A549 (cell line): ENCODE measurements at regions not wholly inside any gene's neighbourhood (a gene's known extent, or its start where the extent isn't known, plus 50 kb on each side); places are given as distances from the start of the nearest gene placed in this dataset.

Experiments used
- ATAC-seq, 2 experiments: fragments of 200-7000 bp in 1 of 2; fragments of >200 bp in 1 of 2; cut with Nextera tagmentation in 1 of 2; cut with Tn5 transposase in 1 of 2; 3 replicates each; pipeline versions ENCODE4 v1.8.0 to v1.9.1; 2018 to 2020; ENCODE audit warnings: mild to moderate bottlenecking in 1 of 2, moderate library complexity in 1 of 2
- CTCF ChIA-PET: fragments of 300-600 bp; sonication (Branson Sonifier 250); formaldehyde crosslinking; extraction: SDS; loops from one replicate; lab custom pipeline; 2021; ENCODE audit warnings: antibody characterized with exemption, inconsistent platforms; lab: Yijun Ruan, JAX
- POLR2A ChIA-PET: fragments of 350-600 bp; formaldehyde crosslinking; extraction: SDS; loops from one replicate; lab custom pipeline; 2021; ENCODE audit warnings: antibody characterized with exemption, inconsistent platforms; lab: Yijun Ruan, JAX
- DNase-seq, 2 experiments: peaks; one replicate each; pipeline versions ENCODE4 v3.0.0 to v3.0.0-alpha.2; 2011 to 2016; ENCODE audit warnings: low read depth in 1 of 2, low spot score in 1 of 2
- FAIRE-seq: peaks from 2 replicates; lab custom pipeline; 2011; peaks lifted over from hg19 to GRCh38; lab: Jason Lieb, UNC
- H3K27ac ChIP-seq, 2 experiments: fragments of >200 bp; sonication (Bioruptor Twin); formaldehyde crosslinking; 3 replicates each; pipeline ENCODE4 v1.5.1; 2016 to 2017
- H3K4me1 ChIP-seq: fragments of >200 bp; sonication (Bioruptor Twin); formaldehyde crosslinking; 3 replicates; pipeline ENCODE4 v1.6.1; 2016
- H3K4me2 ChIP-seq: fragments of >200 bp; sonication (Bioruptor Twin); formaldehyde crosslinking; 3 replicates; pipeline ENCODE4 v1.6.1; 2016
- H3K4me3 ChIP-seq: fragments of >200 bp; sonication (Bioruptor Twin); formaldehyde crosslinking; 3 replicates; pipeline ENCODE4 v1.5.1; 2016
- H3K9me3 ChIP-seq: fragments of >200 bp; sonication (Bioruptor Twin); formaldehyde crosslinking; 3 replicates; pipeline ENCODE4 v1.6.1; 2016
- CEBPB ChIP-seq, 2 experiments: fragments of >200 bp in 1 of 2; sonication (Bioruptor Twin) in 1 of 2; formaldehyde crosslinking in 1 of 2; IDR thresholded peaks; 2 replicates each; pipeline ENCODE4 v1.6.1; 2012 to 2016
- EHF ChIP-seq: fragments of 250-450 bp; sonication (Bioruptor Pico); IDR thresholded peaks from 2 replicates; pipeline ENCODE4 v1.5.0; 2020; ENCODE audit warnings: mild to moderate bottlenecking
- ELK1 ChIP-seq: fragments of 150-350 bp; IDR thresholded peaks from 2 replicates; pipeline ENCODE4 v1.6.1; 2014; ENCODE audit warnings: low read depth, mild to moderate bottlenecking, low read length
- EP300 ChIP-seq, 2 experiments: fragments of >200 bp; sonication (Bioruptor Twin); formaldehyde crosslinking; IDR thresholded peaks; 2 replicates in 1 of 2; 3 replicates in 1 of 2; pipeline ENCODE4 v1.6.1; 2016 to 2017
- FOSL2 ChIP-seq, 2 experiments: fragments of 450-650 bp in 1 of 2; fragments of >200 bp in 1 of 2; sonication (Bioruptor Twin) in 1 of 2; formaldehyde crosslinking; IDR thresholded peaks; 2 replicates each; pipeline versions ENCODE4 v1.5.0 to v1.6.1; 2016 to 2020; ENCODE audit warnings: mild to moderate bottlenecking in 1 of 2, moderate library complexity in 1 of 2
- HOXA7 ChIP-seq: fragments of 250-450 bp; sonication (Bioruptor Pico); IDR thresholded peaks from 2 replicates; pipeline ENCODE4 v1.5.0; 2020; ENCODE audit warnings: mild to moderate bottlenecking, moderate library complexity
- HOXB5 ChIP-seq: fragments of 250-450 bp; sonication (Bioruptor Pico); IDR thresholded peaks from 2 replicates; pipeline ENCODE4 v1.5.0; 2020; ENCODE audit warnings: mild to moderate bottlenecking, moderate library complexity
- JUN ChIP-seq, 2 experiments: fragments of >200 bp; sonication (Bioruptor Twin); formaldehyde crosslinking; IDR thresholded peaks; 2 replicates in 1 of 2; 3 replicates in 1 of 2; pipeline ENCODE4 v1.6.1; 2016 to 2017
- JUNB ChIP-seq: fragments of >200 bp; sonication (Bioruptor Twin); formaldehyde crosslinking; IDR thresholded peaks from 2 replicates; pipeline ENCODE4 v1.6.1; 2016
- KDM1A ChIP-seq: fragments of 200-600 bp; sonication (generic); IDR thresholded peaks from 2 replicates; pipeline ENCODE4 v1.6.1; 2016; ENCODE audit warnings: low read depth, mild to moderate bottlenecking
- KDM5A ChIP-seq: fragments of 200-600 bp; sonication (generic); IDR thresholded peaks from 2 replicates; pipeline ENCODE4 v1.6.1; 2016; ENCODE audit warnings: antibody characterized with exemption, mild to moderate bottlenecking
- MAFK ChIP-seq: fragments of 450-650 bp; IDR thresholded peaks from 2 replicates; pipeline ENCODE4 v1.6.1; 2014; ENCODE audit not compliant: partially characterized antibody
- MYC ChIP-seq: IDR thresholded peaks from 2 replicates; pipeline ENCODE4 v1.6.1; 2012; ENCODE audit warnings: mild to moderate bottlenecking, inconsistent platforms, low read length, improper control_type of control experiment, borderline replicate concordance
- NFE2L2 ChIP-seq: fragments of 150-350 bp; conservative IDR thresholded peaks from 2 replicates; pipeline ENCODE4 v1.6.1; 2014; ENCODE audit warnings: low read length
- POLR2AphosphoS2 ChIP-seq: conservative IDR thresholded peaks from 2 replicates; pipeline ENCODE4 v1.6.1; 2012; ENCODE audit warnings: low read length, improper control_type of control experiment, inconsistent platforms
- RARB ChIP-seq: fragments of 250-450 bp; sonication (Bioruptor Pico); IDR thresholded peaks from 2 replicates; pipeline ENCODE4 v1.8.0; 2021; ENCODE audit warnings: mild to moderate bottlenecking, moderate library complexity
- SMC3 ChIP-seq: fragments of >200 bp; sonication (Bioruptor Twin); formaldehyde crosslinking; IDR thresholded peaks from 3 replicates; pipeline ENCODE4 v1.6.1; 2018; ENCODE audit warnings: inconsistent platforms
- SREBF2 ChIP-seq: fragments of 450-650 bp; IDR thresholded peaks from 2 replicates; pipeline ENCODE4 v1.6.1; 2014; ENCODE audit warnings: mild to moderate bottlenecking, moderate library complexity
- TFCP2L1 ChIP-seq: fragments of 250-450 bp; sonication (Bioruptor Pico); IDR thresholded peaks from 2 replicates; pipeline ENCODE4 v1.5.0; 2021; ENCODE audit warnings: mild to moderate bottlenecking
- ZSCAN20 ChIP-seq: fragments of 250-450 bp; sonication (Bioruptor Pico); IDR thresholded peaks from 2 replicates; pipeline ENCODE4 v1.8.0; 2022; ENCODE audit warnings: mild to moderate bottlenecking, moderate library complexity
- WGBS: methylation state at CpG from one replicate; pipeline ENCODE4 v1.1.6; 2017; ENCODE audit errors: missing lambda C conversion rate; 5-methylcytosine and 5-hydroxymethylcytosine counted together
- TF ChIP-seq, protein P1 (sequence below): IDR thresholded peaks from 2 replicates; pipeline ENCODE4 v1.6.1; 2012
- TF ChIP-seq, protein P2 (sequence below): IDR thresholded peaks from 2 replicates; pipeline ENCODE4 v1.6.1; 2012
- TF ChIP-seq, protein P3 (sequence below): fragments of 200-600 bp; sonication (generic); IDR thresholded peaks from 2 replicates; pipeline ENCODE4 v1.6.1; 2016; ENCODE audit warnings: antibody characterized with exemption, mild to moderate bottlenecking, moderate library complexity
- TF ChIP-seq, protein P4 (sequence below): fragments of 250-450 bp; sonication (Bioruptor Pico); IDR thresholded peaks from 2 replicates; pipeline ENCODE4 v1.5.0; 2021; ENCODE audit warnings: mild to moderate bottlenecking, moderate library complexity, borderline replicate concordance

DNA sequence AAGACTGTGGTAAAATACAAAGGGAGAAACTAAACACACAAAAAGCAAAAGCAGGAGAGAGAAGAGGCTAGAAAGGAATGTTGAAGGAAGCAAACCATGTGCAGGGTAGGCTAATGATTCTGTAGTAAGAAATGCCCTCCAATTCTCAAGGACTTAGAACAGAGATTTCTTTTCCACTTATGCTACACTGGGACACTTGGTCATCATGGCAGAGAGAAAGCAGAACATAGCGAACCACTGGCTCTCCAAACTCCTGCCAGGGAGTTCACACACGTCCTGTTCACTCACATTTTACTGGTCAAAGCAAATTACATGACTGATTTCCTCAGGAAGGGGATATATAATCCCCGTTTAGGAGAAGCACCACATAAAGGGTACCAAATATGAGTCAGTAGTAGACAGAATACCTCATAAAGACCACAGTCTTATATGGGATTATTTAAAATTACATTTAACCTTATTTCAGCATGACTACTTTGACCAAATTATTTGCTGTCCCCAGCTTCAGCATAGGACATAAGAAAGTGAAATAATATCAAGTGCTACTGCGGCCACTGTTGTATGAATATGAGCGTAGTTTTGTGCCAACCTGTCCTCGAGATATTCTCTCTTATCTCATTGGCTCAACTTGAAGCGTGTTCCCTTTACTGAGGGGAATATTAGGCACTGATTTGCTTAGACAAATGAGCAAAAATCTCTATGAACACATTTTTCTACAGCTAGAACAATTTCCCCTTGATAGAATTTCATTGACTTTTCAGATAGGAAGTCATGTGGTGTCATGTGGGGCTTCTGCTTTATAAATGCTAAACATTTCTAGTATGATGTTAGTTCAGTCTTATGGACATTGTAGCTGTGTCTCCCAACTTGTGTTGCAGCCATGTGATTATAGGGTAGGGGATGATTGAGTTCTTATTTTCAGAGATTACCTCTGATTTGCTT lies 81.7 kb downstream of the FAM161A start (continued):
- TF ChIP-seq SMC3 (no peak), TFCP2L1 (no peak), JUN (IDR thresholded peaks at IDR 0.05) (no peak), POLR2AphosphoS2 (no peak), MAFK (no peak)

DNA sequence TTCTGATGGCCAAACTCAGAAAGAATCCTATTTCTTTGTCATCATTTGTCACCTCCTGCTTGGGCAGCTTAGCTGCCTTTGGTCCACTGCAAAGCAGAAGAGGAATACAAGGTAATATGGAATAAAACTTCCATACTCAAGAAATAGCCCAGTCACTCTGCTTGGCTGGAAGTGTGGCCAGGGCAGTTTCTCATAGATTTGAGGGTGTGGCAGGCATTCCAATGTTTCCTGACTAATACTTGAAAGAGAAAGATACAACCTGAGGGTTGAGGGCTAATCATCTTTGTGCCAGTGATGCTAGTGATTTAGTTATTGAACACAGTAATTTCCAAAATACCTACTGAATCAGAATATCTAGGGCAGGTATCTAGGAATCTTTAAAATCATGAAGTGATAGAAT lies 83.1 kb downstream of the FAM161A start:
- ChIA-PET POLR2A (no interaction called here), CTCF (interaction anchor here (0.5 kb wide), 1 partner anchor 19 kb away, joined by 4 read pairs; no protein-coding TSS in a partner anchor)
- FAIRE-seq (peak; percentile 67), ATAC-seq (peak; percentile 92 to 98), DNase-seq (peak; percentile 60 to 89)
- Histone ChIP-seq H3K9me3 (no peaks in the 10 kb centered on the region), H3K4me3 (no peak overlapping the region), H3K4me2 (peak overlapping the region; percentile 60), H3K27ac (peak overlapping the region; percentile 74 to 87), H3K4me1 (peaks cover 31% of the 10 kb centered on the region)
- no peak for TF ChIP-seq FOSL2 (IDR thresholded peaks at IDR 0.05)
- peak; percentile 60 for TF ChIP-seq FOSL2 (CRISPR knock-in tag; IDR thresholded peaks at IDR 0.05)
- 0 out of 2 replicates have a peak, but pooled peaks have one; percentile 3 for TF ChIP-seq HOXB5 (CRISPR knock-in tag)
- 0 out of 5 replicates have a peak, but pooled peaks of 1 of the 2 experiments have one; percentile 9 for TF ChIP-seq EP300 (IDR thresholded peaks at IDR 0.05)
- peak; percentile 95 for TF ChIP-seq NFE2L2
- TF ChIP-seq POLR2AphosphoS2, result no peak
- peak; percentile 97 for TF ChIP-seq MAFK
- TF ChIP-seq, protein P1, sequence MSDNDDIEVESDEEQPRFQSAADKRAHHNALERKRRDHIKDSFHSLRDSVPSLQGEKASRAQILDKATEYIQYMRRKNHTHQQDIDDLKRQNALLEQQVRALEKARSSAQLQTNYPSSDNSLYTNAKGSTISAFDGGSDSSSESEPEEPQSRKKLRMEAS, result peak; percentile 37; the same call in 1 of the 2 replicates
- no peak for TF ChIP-seq SMC3
- TF ChIP-seq, protein P2, sequence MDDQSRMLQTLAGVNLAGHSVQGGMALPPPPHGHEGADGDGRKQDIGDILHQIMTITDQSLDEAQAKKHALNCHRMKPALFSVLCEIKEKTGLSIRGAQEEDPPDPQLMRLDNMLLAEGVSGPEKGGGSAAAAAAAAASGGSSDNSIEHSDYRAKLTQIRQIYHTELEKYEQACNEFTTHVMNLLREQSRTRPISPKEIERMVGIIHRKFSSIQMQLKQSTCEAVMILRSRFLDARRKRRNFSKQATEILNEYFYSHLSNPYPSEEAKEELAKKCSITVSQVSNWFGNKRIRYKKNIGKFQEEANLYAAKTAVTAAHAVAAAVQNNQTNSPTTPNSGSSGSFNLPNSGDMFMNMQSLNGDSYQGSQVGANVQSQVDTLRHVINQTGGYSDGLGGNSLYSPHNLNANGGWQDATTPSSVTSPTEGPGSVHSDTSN, result no peak
- TF ChIP-seq, protein P3, sequence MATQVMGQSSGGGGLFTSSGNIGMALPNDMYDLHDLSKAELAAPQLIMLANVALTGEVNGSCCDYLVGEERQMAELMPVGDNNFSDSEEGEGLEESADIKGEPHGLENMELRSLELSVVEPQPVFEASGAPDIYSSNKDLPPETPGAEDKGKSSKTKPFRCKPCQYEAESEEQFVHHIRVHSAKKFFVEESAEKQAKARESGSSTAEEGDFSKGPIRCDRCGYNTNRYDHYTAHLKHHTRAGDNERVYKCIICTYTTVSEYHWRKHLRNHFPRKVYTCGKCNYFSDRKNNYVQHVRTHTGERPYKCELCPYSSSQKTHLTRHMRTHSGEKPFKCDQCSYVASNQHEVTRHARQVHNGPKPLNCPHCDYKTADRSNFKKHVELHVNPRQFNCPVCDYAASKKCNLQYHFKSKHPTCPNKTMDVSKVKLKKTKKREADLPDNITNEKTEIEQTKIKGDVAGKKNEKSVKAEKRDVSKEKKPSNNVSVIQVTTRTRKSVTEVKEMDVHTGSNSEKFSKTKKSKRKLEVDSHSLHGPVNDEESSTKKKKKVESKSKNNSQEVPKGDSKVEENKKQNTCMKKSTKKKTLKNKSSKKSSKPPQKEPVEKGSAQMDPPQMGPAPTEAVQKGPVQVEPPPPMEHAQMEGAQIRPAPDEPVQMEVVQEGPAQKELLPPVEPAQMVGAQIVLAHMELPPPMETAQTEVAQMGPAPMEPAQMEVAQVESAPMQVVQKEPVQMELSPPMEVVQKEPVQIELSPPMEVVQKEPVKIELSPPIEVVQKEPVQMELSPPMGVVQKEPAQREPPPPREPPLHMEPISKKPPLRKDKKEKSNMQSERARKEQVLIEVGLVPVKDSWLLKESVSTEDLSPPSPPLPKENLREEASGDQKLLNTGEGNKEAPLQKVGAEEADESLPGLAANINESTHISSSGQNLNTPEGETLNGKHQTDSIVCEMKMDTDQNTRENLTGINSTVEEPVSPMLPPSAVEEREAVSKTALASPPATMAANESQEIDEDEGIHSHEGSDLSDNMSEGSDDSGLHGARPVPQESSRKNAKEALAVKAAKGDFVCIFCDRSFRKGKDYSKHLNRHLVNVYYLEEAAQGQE, result no peak

- ChIA-PET POLR2A (no interaction called here), CTCF (interaction anchor here (0.5 kb wide), 1 partner anchor 19 kb away, joined by 4 read pairs; no protein-coding TSS in a partner anchor)
- DNase-seq, result peak in 1 of 2 experiments; percentile 63
- Histone ChIP-seq H3K4me3 (no peak overlapping the region), H3K27ac (peak overlapping the region; percentile 74 to 87), H3K9me3 (peaks cover 4% of the 10 kb centered on the region; the same call in 1 of the 3 replicates), H3K4me1 (peaks cover 31% of the 10 kb centered on the region), H3K4me2 (peak overlapping the region; percentile 60)
- FAIRE-seq, result no peak
- WGBS, result 4% methylated on average over 1 of the region's 1 CpG
- ATAC-seq, result peak; percentile 78 to 83
- TF ChIP-seq HOXA7 (peak; percentile 64; the same call in 1 of the 2 replicates), ELK1 (no peak), CEBPB (IDR thresholded peaks at IDR 0.05) (no peak), FOSL2 (IDR thresholded peaks at IDR 0.05) (no peak; the same call in 1 of the 2 replicates), FOSL2 (CRISPR knock-in tag; IDR thresholded peaks at IDR 0.05) (peak; percentile 44), EHF (0 out of 2 replicates have a peak, but pooled peaks have one; percentile 24), SREBF2 (no peak), KDM1A (no peak), ZSCAN20 (no peak), JUNB (no peak), MYC (no peak), SMC3 (no peak), KDM5A (no peak), EP300 (IDR thresholded peaks at IDR 0.05) (0 out of 5 replicates have a peak, but pooled peaks of 1 of the 2 experiments have one; percentile 5), HOXB5 (CRISPR knock-in tag) (peak; percentile 71; the same call in 1 of the 2 replicates), RARB (0 out of 2 replicates have a peak, but pooled peaks have one; percentile 39)
- TF ChIP-seq, protein P4, sequence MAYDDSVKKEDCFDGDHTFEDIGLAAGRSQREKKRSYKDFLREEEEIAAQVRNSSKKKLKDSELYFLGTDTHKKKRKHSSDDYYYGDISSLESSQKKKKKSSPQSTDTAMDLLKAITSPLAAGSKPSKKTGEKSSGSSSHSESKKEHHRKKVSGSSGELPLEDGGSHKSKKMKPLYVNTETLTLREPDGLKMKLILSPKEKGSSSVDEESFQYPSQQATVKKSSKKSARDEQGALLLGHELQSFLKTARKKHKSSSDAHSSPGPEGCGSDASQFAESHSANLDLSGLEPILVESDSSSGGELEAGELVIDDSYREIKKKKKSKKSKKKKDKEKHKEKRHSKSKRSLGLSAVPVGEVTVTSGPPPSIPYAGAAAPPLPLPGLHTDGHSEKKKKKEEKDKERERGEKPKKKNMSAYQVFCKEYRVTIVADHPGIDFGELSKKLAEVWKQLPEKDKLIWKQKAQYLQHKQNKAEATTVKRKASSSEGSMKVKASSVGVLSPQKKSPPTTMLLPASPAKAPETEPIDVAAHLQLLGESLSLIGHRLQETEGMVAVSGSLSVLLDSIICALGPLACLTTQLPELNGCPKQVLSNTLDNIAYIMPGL, result peak; percentile 50; the same call in 1 of the 2 replicates
Observed at GRCh38 chr2:61770298-61770697, 83.6 kb downstream of the FAM161A start.
